OCI-LY1 (cell line): ENCODE measurements at regions not wholly inside any gene's neighbourhood (a gene's known extent, or its start where the extent isn't known, plus 50 kb on each side); places are given as distances from the start of the nearest gene placed in this dataset.
A peak's percentile ranks its signal among the peaks of the same experiment; 100 is the strongest.

Experiments
- H2AFZ ChIP-seq: fragments of 200-600 bp; sonication (generic), shearing (Covaris generic); 2 replicates; pipeline ENCODE4 v1.6.0; 2014; ENCODE audit warnings: antibody characterized with exemption, mild to moderate bottlenecking, low read length
- H3F3A ChIP-seq: fragments of 200-600 bp; sonication (generic), shearing (Covaris generic); 2 replicates; pipeline ENCODE4 v1.6.0; 2014; ENCODE audit warnings: mild to moderate bottlenecking, antibody characterized with exemption, low read length, moderate library complexity; ENCODE audit not compliant: insufficient read depth
- H3K27ac ChIP-seq: fragments of 200-600 bp; sonication (generic); 2 replicates; pipeline ENCODE4 v1.5.1; 2014; ENCODE audit warnings: low read length, mixed run types, mild to moderate bottlenecking, low read depth; ENCODE audit not compliant: poor library complexity, severe bottlenecking
- H3K27me3 ChIP-seq: fragments of 200-600 bp; sonication (generic); 2 replicates; pipeline ENCODE4 v1.6.0; 2014; ENCODE audit warnings: antibody characterized with exemption, mild to moderate bottlenecking, low read length, moderate library complexity; ENCODE audit not compliant: insufficient read depth
- H3K36me3 ChIP-seq: fragments of 200-600 bp; sonication (generic); 2 replicates; pipeline ENCODE4 v1.6.1; 2014; ENCODE audit warnings: mild to moderate bottlenecking, antibody characterized with exemption, low read length, moderate library complexity, mixed read lengths; ENCODE audit not compliant: insufficient read depth
- H3K4me1 ChIP-seq: fragments of 200-600 bp; sonication (generic); 2 replicates; pipeline ENCODE4 v1.5.1; 2014; ENCODE audit warnings: mild to moderate bottlenecking, low read length, moderate library complexity; ENCODE audit not compliant: insufficient read depth, severe bottlenecking
- H3K4me2 ChIP-seq: fragments of 200-600 bp; sonication (generic), shearing (Covaris generic); 2 replicates; pipeline ENCODE4 v1.6.1; 2014; ENCODE audit warnings: low read length
- H3K4me3 ChIP-seq: fragments of 200-600 bp; sonication (generic); 2 replicates; pipeline ENCODE4 v1.5.1; 2014; ENCODE audit warnings: low read length, low read depth, mild to moderate bottlenecking, mixed read lengths; ENCODE audit not compliant: poor library complexity, severe bottlenecking
- H3K79me2 ChIP-seq: fragments of 200-600 bp; shearing (Covaris generic); 2 replicates; pipeline ENCODE4 v1.6.1; 2016; ENCODE audit warnings: mixed run types, low read length, mixed read lengths; ENCODE audit not compliant: insufficient read depth
- H3K9ac ChIP-seq: fragments of 200-600 bp; sonication (generic), shearing (Covaris generic); 2 replicates; pipeline ENCODE4 v1.6.1; 2014; ENCODE audit warnings: mild to moderate bottlenecking, low read length, mixed read lengths
- H3K9me2 ChIP-seq: fragments of 200-600 bp; sonication (generic), shearing (Covaris generic); 2 replicates; pipeline ENCODE4 v1.6.1; 2014; ENCODE audit warnings: low read depth, mild to moderate bottlenecking, low read length, mixed read lengths
- H3K9me3 ChIP-seq: fragments of 200-600 bp; shearing (Covaris generic); 2 replicates; pipeline ENCODE4 v1.6.1; 2014; ENCODE audit warnings: low read length, mixed read lengths
- H4K20me1 ChIP-seq: fragments of 200-600 bp; sonication (generic), shearing (Covaris generic); 2 replicates; pipeline ENCODE4 v1.6.0; 2016; ENCODE audit warnings: mild to moderate bottlenecking, low read length; ENCODE audit not compliant: insufficient read depth
- CTCF ChIP-seq: fragments of 200-600 bp; sonication (generic), shearing (Covaris generic); IDR thresholded peaks from 2 replicates; pipeline ENCODE4 v1.5.1; 2017; ENCODE audit warnings: mild to moderate bottlenecking, antibody characterized with exemption, low read length, moderate library complexity, mixed read lengths
- EZH2 ChIP-seq: fragments of 200-600 bp; sonication (generic), shearing (Covaris generic); IDR thresholded peaks from 2 replicates; pipeline ENCODE4 v1.8.0; 2017; ENCODE audit warnings: borderline replicate concordance, mixed run types, mild to moderate bottlenecking, antibody characterized with exemption, low read length, moderate library complexity, mixed read lengths

GRCh38 chr10:33115738-33116719 is 158.0 kb upstream of the ITGB1 start:
- no peaks in the 10 kb centered on the region for H3K9me3 ChIP-seq
- no peak overlapping the region for H3K9ac ChIP-seq
- H3K36me3 ChIP-seq: no peaks in the 10 kb centered on the region
- H2AFZ ChIP-seq: no peak overlapping the region
- no peaks in the 10 kb centered on the region for H3F3A ChIP-seq
- no peaks in the 10 kb centered on the region for H4K20me1 ChIP-seq
- no peak overlapping the region for H3K4me3 ChIP-seq
- H3K79me2 ChIP-seq: no peaks in the 10 kb centered on the region
- H3K27ac ChIP-seq: no peak overlapping the region
- no peaks in the 10 kb centered on the region for H3K9me2 ChIP-seq
- no peaks in the 10 kb centered on the region for H3K27me3 ChIP-seq
- H3K4me2 ChIP-seq: no peak overlapping the region
- no peaks in the 10 kb centered on the region for H3K4me1 ChIP-seq
- TF ChIP-seq EZH2 (no peak), CTCF (peak; percentile 68)

DNA sequence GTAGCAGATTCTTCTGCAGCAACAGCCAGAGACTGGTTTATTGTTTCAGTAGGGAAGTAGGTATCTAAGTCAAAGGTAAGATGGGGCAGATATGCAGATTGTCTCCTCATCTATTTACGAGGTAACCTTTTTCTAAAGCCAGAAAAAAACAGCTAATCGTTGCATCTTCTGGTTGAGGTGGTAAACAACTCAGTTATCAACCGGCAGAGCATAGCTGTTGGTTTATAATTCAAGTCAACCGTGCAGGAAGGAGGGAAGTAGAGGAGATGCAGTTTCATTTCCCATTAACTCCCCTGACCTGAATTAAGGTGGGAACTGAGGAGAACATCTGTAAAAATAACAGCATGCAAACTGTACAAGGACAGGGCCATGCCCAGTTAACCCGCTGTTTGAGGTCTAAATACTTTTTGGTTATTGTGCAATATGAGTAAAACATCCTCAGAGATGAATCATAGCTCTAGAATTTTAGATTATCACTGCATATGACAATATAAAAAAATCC is 156.5 kb upstream of the ITGB1 start:
- H3K4me2 ChIP-seq: no peak overlapping the region
- TF ChIP-seq CTCF (no peak), EZH2 (no peak)
- H3K9ac ChIP-seq: no peak overlapping the region
- H3K4me3 ChIP-seq: no peak overlapping the region
- H3K4me1 ChIP-seq: no peaks in the 10 kb centered on the region
- no peaks in the 10 kb centered on the region for H3F3A ChIP-seq
- H3K9me2 ChIP-seq: no peaks in the 10 kb centered on the region
- no peaks in the 10 kb centered on the region for H4K20me1 ChIP-seq
- H3K27me3 ChIP-seq: no peaks in the 10 kb centered on the region
- H3K9me3 ChIP-seq: no peaks in the 10 kb centered on the region
- no peaks in the 10 kb centered on the region for H3K79me2 ChIP-seq
- no peak overlapping the region for H3K27ac ChIP-seq
- H2AFZ ChIP-seq: no peak overlapping the region
- H3K36me3 ChIP-seq: no peaks in the 10 kb centered on the region

DNA sequence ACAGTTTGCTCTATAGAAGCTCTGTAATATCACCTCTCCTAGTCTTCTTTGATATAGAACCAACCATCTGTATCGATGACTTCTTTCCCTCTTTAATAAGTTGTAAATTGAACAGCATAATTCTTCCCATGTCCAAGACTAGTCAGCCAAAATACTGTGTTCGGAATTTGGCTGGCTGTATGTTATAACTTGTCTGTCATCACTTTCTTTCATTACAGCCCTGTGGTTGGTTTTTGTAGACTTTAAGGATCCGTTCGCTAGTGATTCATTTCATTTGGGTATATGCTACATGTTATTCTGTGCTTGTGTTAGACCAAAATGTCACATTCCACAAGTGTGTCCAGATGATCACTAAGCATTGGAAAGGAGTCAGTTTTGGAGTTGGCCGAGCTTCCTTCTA is 155.4 kb upstream of the ITGB1 start:
- Histone ChIP-seq H3K4me2 (no peak overlapping the region), H2AFZ (no peak overlapping the region)

More for the DNA sequence above, 155.4 kb upstream of the ITGB1 start:
- no peak overlapping the region for H3K9ac ChIP-seq
- H3K27ac ChIP-seq: no peak overlapping the region
- H3F3A ChIP-seq: no peaks in the 10 kb centered on the region
- H3K36me3 ChIP-seq: no peaks in the 10 kb centered on the region
- H3K9me3 ChIP-seq: no peaks in the 10 kb centered on the region
- no peaks in the 10 kb centered on the region for H3K79me2 ChIP-seq
- TF ChIP-seq EZH2: no peak
- no peak for TF ChIP-seq CTCF
- no peaks in the 10 kb centered on the region for H3K4me1 ChIP-seq
- no peaks in the 10 kb centered on the region for H4K20me1 ChIP-seq
- no peaks in the 10 kb centered on the region for H3K27me3 ChIP-seq
- H3K4me3 ChIP-seq: no peak overlapping the region
- no peaks in the 10 kb centered on the region for H3K9me2 ChIP-seq
